Endothelial cell of umbilical vein (primary cell): ENCODE measurements at regions not wholly inside any gene's neighbourhood (a gene's known extent, or its start where the extent isn't known, plus 50 kb on each side); places are given as distances from the start of the nearest gene placed in this dataset.
A peak's percentile ranks its signal among the peaks of the same experiment; 100 is the strongest.

Experiments used
- BruUV-seq: library from RNA; stranded (reverse); fragments of 400-500 nt; replicated peaks from 2 replicates; lab custom pipeline; 2021; lab: Mats Ljungman, UMichigan
- CTCF ChIA-PET: fragments of 300-600, 350-600 bp; sonication (Branson Sonifier 250); formaldehyde crosslinking; loops from one replicate; lab custom pipeline; 2021; ENCODE audit warnings: antibody characterized with exemption, inconsistent platforms; lab: Charles Lee
- POLR2A ChIA-PET: fragments of 300-600, 350-600 bp; sonication (Branson Sonifier 250); formaldehyde crosslinking; loops from one replicate; lab custom pipeline; 2021; ENCODE audit warnings: antibody characterized with exemption, inconsistent platforms; lab: Charles Lee
- DNase-seq: peaks from one replicate; pipeline ENCODE4 v3.0.0-alpha.2; 2011; ENCODE audit warnings: low read depth, low spot score
- FAIRE-seq: peaks from 2 replicates; lab custom pipeline; 2011; peaks lifted over from hg19 to GRCh38; lab: Jason Lieb, UNC
- H2AFZ ChIP-seq: 2 replicates; pipeline ENCODE4 v1.6.0; 2012; ENCODE audit warnings: low read depth, low read length, control low read depth, inconsistent platforms
- H3K27ac ChIP-seq: 2 replicates; pipeline ENCODE4 v1.5.1; 2011; ENCODE audit warnings: low read depth, mild to moderate bottlenecking, control low read depth, low read length, moderate library complexity; ENCODE audit not compliant: insufficient read depth
- H3K27me3 ChIP-seq, 2 experiments: 2 replicates each; pipeline versions ENCODE4 v1.6.0 to v1.6.1; 2011; ENCODE audit warnings: low read length in 2 of 2, mixed read lengths in 1 of 2; ENCODE audit not compliant: control insufficient read depth in 2 of 2, insufficient read depth in 2 of 2
- H3K36me3 ChIP-seq, 2 experiments: 2 replicates in 1 of 2; 3 replicates in 1 of 2; pipeline ENCODE4 v1.5.1; 2011; ENCODE audit warnings: low read length in 2 of 2, mild to moderate bottlenecking in 1 of 2, moderate library complexity in 1 of 2; ENCODE audit not compliant: control insufficient read depth in 2 of 2, insufficient read depth in 2 of 2; ENCODE audit errors: extremely low read depth in 1 of 2
- H3K4me1 ChIP-seq: 3 replicates; pipeline ENCODE4 v1.5.1; 2011; ENCODE audit warnings: mild to moderate bottlenecking, low read length; ENCODE audit not compliant: control insufficient read depth, insufficient read depth; ENCODE audit errors: extremely low read depth
- H3K4me2 ChIP-seq: 2 replicates; pipeline ENCODE4 v1.6.1; 2011; ENCODE audit warnings: low read length, control low read depth, mixed read lengths; ENCODE audit not compliant: insufficient read depth
- H3K4me3 ChIP-seq, 3 experiments: fragments of 200-600 bp in 1 of 3; sonication (generic), shearing (Covaris generic) in 1 of 3; replicated peaks in 1 of 3; 2 replicates each; pipeline ENCODE4 v1.5.1; 2011 to 2016; ENCODE audit warnings: control low read depth in 3 of 3, low read length in 3 of 3, mild to moderate bottlenecking in 2 of 3, inconsistent platforms in 1 of 3, low read depth in 1 of 3, moderate library complexity in 1 of 3; ENCODE audit not compliant: insufficient read depth in 1 of 3
- H3K79me2 ChIP-seq: 2 replicates; pipeline ENCODE4 v1.6.0; 2012; ENCODE audit warnings: low read length, inconsistent platforms; ENCODE audit not compliant: control insufficient read depth, insufficient read depth
- H3K9ac ChIP-seq: replicated peaks from 2 replicates; pipeline ENCODE3; 2011; ENCODE audit warnings: low read length, control low read depth; ENCODE audit not compliant: insufficient read depth; ENCODE audit errors: extremely low read depth
- H3K9me1 ChIP-seq: replicated peaks from 3 replicates; pipeline ENCODE4 v1.6.0; 2011; ENCODE audit warnings: mild to moderate bottlenecking, low read length; ENCODE audit not compliant: control insufficient read depth, insufficient read depth; ENCODE audit errors: extremely low read depth
- H3K9me3 ChIP-seq: replicated peaks from 2 replicates; pipeline ENCODE4 v1.5.1; 2012; ENCODE audit warnings: low read length, inconsistent platforms; ENCODE audit not compliant: control insufficient read depth, insufficient read depth
- H4K20me1 ChIP-seq: replicated peaks from 2 replicates; pipeline ENCODE3; 2011; ENCODE audit warnings: mild to moderate bottlenecking, low read length; ENCODE audit not compliant: control insufficient read depth, insufficient read depth; ENCODE audit errors: extremely low read depth
- GATA2 ChIP-seq: IDR thresholded peaks from 2 replicates; pipeline ENCODE4 v1.7.0; 2011; ENCODE audit warnings: low read depth, mild to moderate bottlenecking, moderate library complexity, mixed read lengths, low read length; ENCODE audit not compliant: insufficient read length, insufficient read depth
- POLR2AphosphoS5 ChIP-seq: IDR thresholded peaks from 2 replicates; pipeline ENCODE4 v1.6.1; 2012; ENCODE audit warnings: low read depth, mild to moderate bottlenecking, control low read depth, low read length, moderate library complexity; ENCODE audit not compliant: insufficient read depth
- dilution Hi-C: fragments of 300-500 bp; cut with MboI; formaldehyde crosslinking; loops from one replicate; pipeline ENCODE4 v1.15.0; 2019; ENCODE audit warnings: low sequenced_read_pairs; ENCODE audit not compliant: extremely low pct_ligation_motif_present
- intact Hi-C: fragments of 100-400 bp; cut with micrococcal nuclease; formaldehyde crosslinking; loops from one replicate; pipeline ENCODE4 v1.10.0; 2022
- TF ChIP-seq, protein P1 (sequence below): IDR thresholded peaks from 2 replicates; pipeline ENCODE4 v1.6.1; 2011; ENCODE audit not compliant: insufficient read depth, insufficient read length

DNA sequence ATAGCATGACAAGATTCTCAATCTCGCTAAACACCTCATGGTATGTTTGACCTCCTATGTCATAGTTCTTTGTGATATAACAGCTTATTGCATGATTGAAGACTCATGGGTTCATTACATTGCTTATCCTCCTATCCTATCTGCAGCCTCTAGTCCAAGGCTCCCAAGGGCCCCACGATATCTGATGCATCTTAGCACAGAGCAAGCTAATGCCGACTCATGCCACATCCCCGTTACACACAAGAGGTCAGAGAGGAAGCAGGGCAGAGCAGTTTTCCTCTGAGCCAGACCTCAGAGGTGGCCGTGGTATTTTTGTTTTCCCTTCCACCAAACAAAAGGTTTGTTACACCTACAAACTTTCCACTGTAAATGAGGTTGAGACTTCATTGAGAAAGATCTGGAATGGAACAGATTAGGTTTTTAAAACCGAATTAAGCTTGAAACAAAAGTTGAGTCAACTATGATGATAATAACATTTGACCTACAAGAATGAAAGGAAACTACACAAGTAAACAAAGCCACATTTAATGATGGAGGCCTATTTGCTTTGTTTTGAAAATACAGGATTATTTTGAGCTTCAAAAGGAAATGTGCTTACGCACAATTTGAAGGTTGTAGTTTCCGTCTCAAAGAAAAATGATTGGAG is 133.9 kb upstream of the MYLIP start:
- H4K20me1 ChIP-seq: no peaks in the 10 kb centered on the region
- POLR2A ChIA-PET: no interaction called here
- H3K9ac ChIP-seq: no peak overlapping the region
- CTCF ChIA-PET: interaction anchor here (0.6 kb wide), 1 partner anchor 21 kb away, joined by 3 read pairs; no protein-coding TSS in a partner anchor
- H3K4me1 ChIP-seq: peaks cover 33% of the 10 kb centered on the region
- no peaks in the 10 kb centered on the region for H3K9me1 ChIP-seq
- intact Hi-C loops: loop anchor here (1.0 to 5.0 kb wide), 2 partner anchors 33 to 103 kb away; no protein-coding TSS in a partner anchor
- no peaks in the 10 kb centered on the region for H3K27me3 ChIP-seq
- peak; percentile 67 for FAIRE-seq
- H3K4me2 ChIP-seq: no peak overlapping the region
- no peak overlapping the region for H3K27ac ChIP-seq
- dilution Hi-C loops: no loop called here
- peak; percentile 34 for DNase-seq
- H3K79me2 ChIP-seq: no peaks in the 10 kb centered on the region
- peak; percentile 58 for TF ChIP-seq GATA2
- TF ChIP-seq, protein P1, sequence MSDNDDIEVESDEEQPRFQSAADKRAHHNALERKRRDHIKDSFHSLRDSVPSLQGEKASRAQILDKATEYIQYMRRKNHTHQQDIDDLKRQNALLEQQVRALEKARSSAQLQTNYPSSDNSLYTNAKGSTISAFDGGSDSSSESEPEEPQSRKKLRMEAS: no peak
- H3K9me3 ChIP-seq: no peaks in the 10 kb centered on the region
- H2AFZ ChIP-seq: peak overlapping the region; percentile 48
- no peaks in the 10 kb centered on the region for H3K36me3 ChIP-seq
- BruUV-seq: no TSS peak
- H3K4me3 ChIP-seq: no peak overlapping the region

DNA sequence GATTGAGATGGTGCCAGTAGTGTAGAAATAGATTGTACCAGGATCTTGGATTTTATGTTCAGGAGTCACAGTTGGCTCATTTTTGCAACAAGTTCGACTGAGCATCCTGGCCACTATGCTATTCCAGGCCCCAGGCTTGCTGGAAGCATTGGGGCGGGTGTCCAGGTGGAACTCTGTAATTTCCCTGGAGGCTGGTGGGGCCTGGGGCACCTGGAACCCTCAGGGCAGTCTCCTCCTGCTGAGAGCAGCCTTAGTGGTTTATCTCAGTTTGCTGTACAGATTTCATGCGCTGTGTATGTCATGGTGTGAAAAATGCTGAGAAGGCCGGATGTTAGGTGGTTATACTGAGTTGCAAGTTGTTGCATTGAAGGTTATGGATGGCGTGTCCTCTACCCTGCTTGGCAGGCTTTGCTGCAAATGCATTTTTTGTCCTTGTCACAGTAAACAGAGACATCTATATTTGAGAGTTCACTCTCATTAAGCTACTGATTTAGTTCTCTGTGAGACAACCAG is 135.1 kb upstream of the MYLIP start:
- Histone ChIP-seq H3K4me3 (no peak overlapping the region), H3K9me3 (no peaks in the 10 kb centered on the region), H4K20me1 (no peaks in the 10 kb centered on the region), H3K27ac (no peak overlapping the region), H3K4me2 (no peak overlapping the region), H3K27me3 (no peaks in the 10 kb centered on the region), H2AFZ (no peak overlapping the region), H3K79me2 (no peaks in the 10 kb centered on the region), H3K9ac (no peak overlapping the region), H3K36me3 (no peaks in the 10 kb centered on the region), H3K9me1 (no peaks in the 10 kb centered on the region), H3K4me1 (peaks cover 33% of the 10 kb centered on the region)
- dilution Hi-C loops (no loop called here), intact Hi-C loops (no loop called here)
- CTCF ChIA-PET: no interaction called here
- POLR2A ChIA-PET: no interaction called here
- DNase-seq: no peak
- TF ChIP-seq GATA2 (no peak), POLR2AphosphoS5 (no peak)
- TF ChIP-seq, protein P1: no peak
- FAIRE-seq: no peak
- no TSS peak for BruUV-seq
